ENCODE measurements at regions not wholly inside any gene's neighbourhood (a gene's known extent, or its start where the extent isn't known, plus 50 kb on each side); places are given as distances from the start of the nearest gene placed in this dataset.

DNA sequence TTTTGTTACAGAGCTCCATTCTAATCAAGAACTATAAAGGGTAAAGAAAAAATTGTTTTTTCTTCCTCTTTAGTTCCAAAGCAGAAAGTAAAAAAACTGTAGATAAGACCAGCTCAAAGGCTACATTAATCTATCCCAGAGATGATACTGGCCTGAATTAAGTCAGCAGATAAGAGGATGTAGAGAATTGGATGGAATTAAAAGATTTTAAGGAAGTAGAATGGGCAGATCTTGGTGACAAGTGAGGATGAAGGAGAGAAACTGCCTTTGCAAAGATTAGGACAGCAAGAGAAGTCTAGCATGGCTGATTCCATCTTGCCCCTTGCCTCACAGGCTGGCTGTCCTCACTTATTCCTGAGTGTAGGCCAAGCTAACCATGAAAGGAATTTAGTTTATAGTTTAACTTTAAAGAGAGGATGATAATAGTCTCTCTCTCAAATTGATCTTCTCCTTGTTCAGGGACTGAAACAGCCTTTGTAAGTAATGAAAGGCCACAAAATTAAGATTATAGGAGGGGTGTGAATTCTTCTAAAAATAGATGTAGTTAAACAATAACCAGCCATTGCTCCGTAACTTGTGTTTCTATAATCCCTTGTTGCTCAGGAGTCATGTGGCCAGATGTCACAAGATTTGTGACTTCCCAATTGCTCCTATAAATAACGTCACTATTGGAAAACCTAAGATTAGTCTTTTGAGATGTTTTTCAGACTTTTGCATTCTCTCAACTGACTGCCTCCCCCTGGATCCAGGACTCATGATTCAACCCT is 265.0 kb upstream of the USP24 start:
- Histone ChIP-seq H3K27me3 (ENCODE audit: insufficient read depth, low read length) (no peaks in the 10 kb centered on the region), H2AFZ (ENCODE audit: low read length) (no peak overlapping the region), H3K27ac (ENCODE audit: low read depth, low read length, poor library complexity, severe bottlenecking) (no peak overlapping the region), H3K9me2 (ENCODE audit: low read depth, low read length) (no peaks in the 10 kb centered on the region), H3F3A (ENCODE audit: insufficient read depth, low read length) (no peaks in the 10 kb centered on the region), H3K36me3 (ENCODE audit: insufficient read depth, low read length) (no peaks in the 10 kb centered on the region), H4K20me1 (ENCODE audit: insufficient read depth, low read length) (no peaks in the 10 kb centered on the region), H3K9ac (ENCODE audit: low read length) (no peak overlapping the region), H3K79me2 (ENCODE audit: insufficient read depth, low read length) (no peaks in the 10 kb centered on the region), H3K4me2 (ENCODE audit: low read length) (no peak overlapping the region), H3K4me1 (ENCODE audit: insufficient read depth, low read length, severe bottlenecking) (no peaks in the 10 kb centered on the region), H3K9me3 (ENCODE audit: low read length) (no peaks in the 10 kb centered on the region), H3K4me3 (ENCODE audit: low read depth, low read length, poor library complexity, severe bottlenecking) (no peak overlapping the region)
- TF ChIP-seq, protein P1, sequence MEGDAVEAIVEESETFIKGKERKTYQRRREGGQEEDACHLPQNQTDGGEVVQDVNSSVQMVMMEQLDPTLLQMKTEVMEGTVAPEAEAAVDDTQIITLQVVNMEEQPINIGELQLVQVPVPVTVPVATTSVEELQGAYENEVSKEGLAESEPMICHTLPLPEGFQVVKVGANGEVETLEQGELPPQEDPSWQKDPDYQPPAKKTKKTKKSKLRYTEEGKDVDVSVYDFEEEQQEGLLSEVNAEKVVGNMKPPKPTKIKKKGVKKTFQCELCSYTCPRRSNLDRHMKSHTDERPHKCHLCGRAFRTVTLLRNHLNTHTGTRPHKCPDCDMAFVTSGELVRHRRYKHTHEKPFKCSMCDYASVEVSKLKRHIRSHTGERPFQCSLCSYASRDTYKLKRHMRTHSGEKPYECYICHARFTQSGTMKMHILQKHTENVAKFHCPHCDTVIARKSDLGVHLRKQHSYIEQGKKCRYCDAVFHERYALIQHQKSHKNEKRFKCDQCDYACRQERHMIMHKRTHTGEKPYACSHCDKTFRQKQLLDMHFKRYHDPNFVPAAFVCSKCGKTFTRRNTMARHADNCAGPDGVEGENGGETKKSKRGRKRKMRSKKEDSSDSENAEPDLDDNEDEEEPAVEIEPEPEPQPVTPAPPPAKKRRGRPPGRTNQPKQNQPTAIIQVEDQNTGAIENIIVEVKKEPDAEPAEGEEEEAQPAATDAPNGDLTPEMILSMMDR (IDR thresholded peaks at IDR 0.05; ENCODE audit: low read length) = no peak
- TF ChIP-seq EZH2 (IDR thresholded peaks at IDR 0.05; ENCODE audit: borderline replicate concordance, low read length) = no peak

DNA sequence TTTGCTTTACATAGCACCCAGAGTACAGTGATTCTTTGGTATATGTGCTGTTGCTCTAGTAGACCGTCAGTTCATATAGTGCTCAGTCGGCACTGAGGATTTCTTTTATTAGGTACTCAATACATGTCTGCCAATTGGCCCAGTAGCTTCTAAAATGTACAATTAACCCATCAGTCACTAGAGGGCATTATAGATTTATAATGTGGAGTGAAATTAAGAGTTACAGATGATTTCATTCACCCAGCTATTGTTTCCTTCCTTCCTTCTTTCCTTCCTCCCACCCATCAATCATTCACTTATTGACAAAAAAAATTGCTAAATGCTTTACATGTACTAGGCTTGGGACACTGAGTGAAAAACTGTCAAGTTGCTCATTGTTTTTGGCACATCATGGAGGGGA is 263.6 kb upstream of the USP24 start:
- no peaks in the 10 kb centered on the region for H3K36me3 ChIP-seq (ENCODE audit: insufficient read depth, low read length)
- H3K4me3 ChIP-seq (ENCODE audit: low read depth, low read length, poor library complexity, severe bottlenecking) = no peak overlapping the region
- TF ChIP-seq, protein P1 (IDR thresholded peaks at IDR 0.05; ENCODE audit: low read length) = peak; percentile 63
- TF ChIP-seq EZH2 (IDR thresholded peaks at IDR 0.05; ENCODE audit: borderline replicate concordance, low read length) = no peak
- H3K4me2 ChIP-seq (ENCODE audit: low read length) = no peak overlapping the region
- H3F3A ChIP-seq (ENCODE audit: insufficient read depth, low read length) = no peaks in the 10 kb centered on the region
- no peak overlapping the region for H3K27ac ChIP-seq (ENCODE audit: low read depth, low read length, poor library complexity, severe bottlenecking)
- no peak overlapping the region for H3K9ac ChIP-seq (ENCODE audit: low read length)
- H2AFZ ChIP-seq (ENCODE audit: low read length) = no peak overlapping the region
- no peaks in the 10 kb centered on the region for H3K27me3 ChIP-seq (ENCODE audit: insufficient read depth, low read length)
- H3K9me2 ChIP-seq (ENCODE audit: low read depth, low read length) = no peaks in the 10 kb centered on the region
- no peaks in the 10 kb centered on the region for H3K79me2 ChIP-seq (ENCODE audit: insufficient read depth, low read length)
- H3K4me1 ChIP-seq (ENCODE audit: insufficient read depth, low read length, severe bottlenecking) = no peaks in the 10 kb centered on the region
- no peaks in the 10 kb centered on the region for H3K9me3 ChIP-seq (ENCODE audit: low read length)
- no peaks in the 10 kb centered on the region for H4K20me1 ChIP-seq (ENCODE audit: insufficient read depth, low read length)

DNA sequence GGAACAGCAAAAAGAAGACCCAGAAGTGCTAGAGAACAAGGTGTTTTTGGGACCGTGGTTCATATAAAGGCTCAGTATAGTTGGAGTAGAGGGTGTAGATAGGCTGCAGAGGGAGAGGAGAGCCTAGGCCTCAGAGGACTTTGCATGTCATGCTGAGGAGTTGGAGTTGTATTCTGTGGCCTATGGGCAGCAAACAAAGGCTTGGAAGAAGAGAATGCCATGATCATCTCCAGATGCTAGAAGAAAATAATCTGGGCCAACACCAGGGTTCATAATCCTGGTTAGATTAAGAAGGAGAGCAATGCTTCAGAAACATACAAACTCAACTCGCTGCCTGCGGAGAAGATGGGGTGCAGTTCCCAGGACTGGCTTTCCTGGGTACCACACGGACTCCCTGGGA is 262.8 kb upstream of the USP24 start:
- Histone ChIP-seq H3K9ac (ENCODE audit: low read length) (no peak overlapping the region), H3K36me3 (ENCODE audit: insufficient read depth, low read length) (no peaks in the 10 kb centered on the region), H3K4me1 (ENCODE audit: insufficient read depth, low read length, severe bottlenecking) (no peaks in the 10 kb centered on the region), H3K79me2 (ENCODE audit: insufficient read depth, low read length) (no peaks in the 10 kb centered on the region), H3K27me3 (ENCODE audit: insufficient read depth, low read length) (no peaks in the 10 kb centered on the region), H3F3A (ENCODE audit: insufficient read depth, low read length) (no peaks in the 10 kb centered on the region), H3K4me2 (ENCODE audit: low read length) (no peak overlapping the region), H3K4me3 (ENCODE audit: low read depth, low read length, poor library complexity, severe bottlenecking) (no peak overlapping the region), H4K20me1 (ENCODE audit: insufficient read depth, low read length) (no peaks in the 10 kb centered on the region), H3K9me3 (ENCODE audit: low read length) (no peaks in the 10 kb centered on the region), H3K9me2 (ENCODE audit: low read depth, low read length) (no peaks in the 10 kb centered on the region), H2AFZ (ENCODE audit: low read length) (no peak overlapping the region), H3K27ac (ENCODE audit: low read depth, low read length, poor library complexity, severe bottlenecking) (no peak overlapping the region)
- no peak for TF ChIP-seq EZH2 (IDR thresholded peaks at IDR 0.05; ENCODE audit: borderline replicate concordance, low read length)
- TF ChIP-seq, protein P1 (IDR thresholded peaks at IDR 0.05; ENCODE audit: low read length) = no peak
